A673 (cell line): ENCODE measurements at regions not wholly inside any gene's neighbourhood (a gene's known extent, or its start where the extent isn't known, plus 50 kb on each side); places are given as distances from the start of the nearest gene placed in this dataset.

ENCODE experiments used
- BruUV-seq: library from RNA; stranded (reverse); fragments of 400-500 nt; replicated peaks from 2 replicates; lab custom pipeline; 2021; lab: Mats Ljungman, UMichigan
- CTCF ChIA-PET: fragments of 300-600 bp; sonication (Branson Sonifier 250); formaldehyde crosslinking; loops from one replicate; lab custom pipeline; 2022; ENCODE audit warnings: antibody characterized with exemption; lab: Charles Lee
- POLR2A ChIA-PET: fragments of 300-600 bp; sonication (Branson Sonifier 250); formaldehyde crosslinking; loops from one replicate; lab custom pipeline; 2022; ENCODE audit warnings: antibody characterized with exemption; ENCODE audit not compliant: low non-redundant PET; lab: Charles Lee
- DNase-seq: peaks from one replicate; pipeline ENCODE4 v3.0.0-alpha.2; 2015; ENCODE audit warnings: low spot score
- H3K27ac ChIP-seq: fragments of 200-600 bp; sonication (generic); 2 replicates; pipeline ENCODE4 v1.5.1; 2016; ENCODE audit warnings: mixed run types, low read depth, mild to moderate bottlenecking, mixed read lengths, antibody characterized with exemption, low read length; ENCODE audit not compliant: poor library complexity, severe bottlenecking
- H3K27me3 ChIP-seq: fragments of 200-600 bp; sonication (generic); replicated peaks from 2 replicates; pipeline ENCODE4 v1.6.1; 2017; ENCODE audit warnings: mixed run types, low read depth, mild to moderate bottlenecking, mixed read lengths, antibody characterized with exemption, low read length; ENCODE audit not compliant: insufficient read depth, poor library complexity
- H3K36me3 ChIP-seq: fragments of 200-600 bp; sonication (generic); 2 replicates; pipeline ENCODE4 v1.6.1; 2016; ENCODE audit warnings: mixed run types, mild to moderate bottlenecking, mixed read lengths, antibody characterized with exemption, low read length; ENCODE audit not compliant: insufficient read depth, poor library complexity, severe bottlenecking
- H3K4me1 ChIP-seq: fragments of 200-600 bp; sonication (generic); 2 replicates; pipeline ENCODE4 v1.6.1; 2017; ENCODE audit warnings: mixed run types, mild to moderate bottlenecking, mixed read lengths, antibody characterized with exemption, low read length; ENCODE audit not compliant: insufficient read depth, poor library complexity, severe bottlenecking
- H3K4me3 ChIP-seq: fragments of 200-600 bp; sonication (generic); 2 replicates; pipeline ENCODE4 v1.5.1; 2016; ENCODE audit warnings: low read depth, mixed run types, mild to moderate bottlenecking, mixed read lengths, low read length; ENCODE audit not compliant: poor library complexity, severe bottlenecking
- H3K9me3 ChIP-seq: fragments of 200-600 bp; sonication (generic); 2 replicates; pipeline ENCODE4 v1.6.1; 2016; ENCODE audit warnings: mixed run types, low read depth, mild to moderate bottlenecking, mixed read lengths, antibody characterized with exemption, low read length; ENCODE audit not compliant: poor library complexity, severe bottlenecking
- CTCF ChIP-seq: fragments of 300-800, 200-600 bp; sonication (generic); conservative IDR thresholded peaks from 2 replicates; pipeline ENCODE4 v1.5.1; 2017; ENCODE audit warnings: low read depth, mild to moderate bottlenecking, antibody characterized with exemption, low read length, moderate library complexity, mixed read lengths
- EZH2 ChIP-seq: fragments of 200-600 bp; sonication (generic); IDR thresholded peaks from 2 replicates; pipeline ENCODE4 v1.6.1; 2017; ENCODE audit warnings: borderline replicate concordance, low read depth, mild to moderate bottlenecking, mixed read lengths, antibody characterized with exemption, low read length; ENCODE audit not compliant: poor library complexity, severe bottlenecking
- intact Hi-C: fragments of 100-400 bp; cut with micrococcal nuclease; formaldehyde crosslinking; loops from one replicate; pipeline ENCODE4 v1.10.0; 2022; ENCODE audit not compliant: unreplicated experiment

GRCh38 chr3:165459111-165459510 is 262.9 kb upstream of the SLITRK3 start:
- intact Hi-C loops: no loop called here
- Histone ChIP-seq H3K27me3 (no peaks in the 10 kb centered on the region), H3K27ac (no peak overlapping the region), H3K36me3 (no peaks in the 10 kb centered on the region), H3K9me3 (no peaks in the 10 kb centered on the region), H3K4me3 (no peak overlapping the region), H3K4me1 (no peaks in the 10 kb centered on the region)
- TF ChIP-seq EZH2 (no peak), CTCF (no peak)
- no peak for DNase-seq
- ChIA-PET CTCF (no interaction called here), POLR2A (no interaction called here)
- BruUV-seq: no TSS peak

- DNase-seq: no peak
- POLR2A ChIA-PET: no interaction called here
- no TSS peak for BruUV-seq
- no peak overlapping the region for H3K27ac ChIP-seq
- no peaks in the 10 kb centered on the region for H3K36me3 ChIP-seq
- CTCF ChIA-PET: no interaction called here
- TF ChIP-seq EZH2: no peak
- no peak for TF ChIP-seq CTCF
- H3K4me3 ChIP-seq: no peak overlapping the region
- H3K27me3 ChIP-seq: no peaks in the 10 kb centered on the region
- intact Hi-C loops: no loop called here
- H3K4me1 ChIP-seq: no peaks in the 10 kb centered on the region
- H3K9me3 ChIP-seq: no peaks in the 10 kb centered on the region
Measured at GRCh38 chr3:165457096-165457495, 260.9 kb upstream of the SLITRK3 start.

- Histone ChIP-seq H3K27ac (no peak overlapping the region), H3K9me3 (no peaks in the 10 kb centered on the region), H3K36me3 (no peaks in the 10 kb centered on the region), H3K4me1 (no peaks in the 10 kb centered on the region), H3K27me3 (no peaks in the 10 kb centered on the region), H3K4me3 (no peak overlapping the region)
- no peak for DNase-seq
- intact Hi-C loops: no loop called here
- BruUV-seq: no TSS peak
- ChIA-PET POLR2A (no interaction called here), CTCF (no interaction called here)
- no peak for TF ChIP-seq EZH2
- TF ChIP-seq CTCF: no peak
Measured at GRCh38 chr3:165455793-165456192, 259.6 kb upstream of the SLITRK3 start.
